ENCODE measurements at regions not wholly inside any gene's neighbourhood (a gene's known extent, or its start where the extent isn't known, plus 50 kb on each side); places are given as distances from the start of the nearest gene placed in this dataset.
"Not testable (repeated sequence)": the region's sequence is repeated elsewhere in the genome, so short reads cannot be mapped to it uniquely, and the experiment has no call there.

- not testable (repeated sequence) for DNase-seq
Measured at GRCh38 chr9:2397875-2398274, 223.7 kb upstream of the VLDLR start.

- not testable (repeated sequence) for DNase-seq
Measured at GRCh38 chr9:2401746-2402145, 219.8 kb upstream of the VLDLR start.

GRCh38 chr9:2403701-2404100 is 217.9 kb upstream of the VLDLR start:
- no peak for DNase-seq

GRCh38 chr9:2406252-2406651 is 215.3 kb upstream of the VLDLR start:
- DNase-seq = no peak

- DNase-seq = no peak
Measured at GRCh38 chr9:2407450-2407849, 214.1 kb upstream of the VLDLR start.

GRCh38 chr9:2411459-2412215 is 209.9 kb upstream of the VLDLR start:
- no peak for DNase-seq

- DNase-seq = no peak
Measured at GRCh38 chr9:2413160-2413805, 208.3 kb upstream of the VLDLR start.

GRCh38 chr9:2414465-2414864 is 207.1 kb upstream of the VLDLR start:
- DNase-seq = no peak

- no peak for DNase-seq
Measured at GRCh38 chr9:2415326-2415725, 206.3 kb upstream of the VLDLR start.

GRCh38 chr9:2417730-2418129 is 203.9 kb upstream of the VLDLR start:
- DNase-seq = no peak

- no peak for DNase-seq
Measured at GRCh38 chr9:2418619-2419018, 203.0 kb upstream of the VLDLR start.

- DNase-seq = no peak
Measured at GRCh38 chr9:2419347-2419746, 202.2 kb upstream of the VLDLR start.

GRCh38 chr9:2420543-2420942 is 201.0 kb upstream of the VLDLR start:
- no peak for DNase-seq

- no peak for DNase-seq
Measured at GRCh38 chr9:2424619-2425033, 197.0 kb upstream of the VLDLR start.

GRCh38 chr9:2425676-2426075 is 195.9 kb upstream of the VLDLR start:
- no peak for DNase-seq

- DNase-seq = no peak
Measured at GRCh38 chr9:2427120-2427891, 194.3 kb upstream of the VLDLR start.

- no peak for DNase-seq
Measured at GRCh38 chr9:2439957-2440356, 181.6 kb upstream of the VLDLR start.

GRCh38 chr9:2443933-2444332 is 177.7 kb upstream of the VLDLR start:
- DNase-seq = not testable (repeated sequence)

GRCh38 chr9:2448193-2448738 is 173.3 kb upstream of the VLDLR start:
- DNase-seq = no peak

GRCh38 chr9:2453106-2453505 is 168.5 kb upstream of the VLDLR start:
- DNase-seq = no peak

- no peak for DNase-seq
Measured at GRCh38 chr9:2453701-2454100, 167.9 kb upstream of the VLDLR start.

- DNase-seq = no peak
Measured at GRCh38 chr9:2459756-2460155, 161.8 kb upstream of the VLDLR start.

- DNase-seq = no peak
Measured at GRCh38 chr9:2461892-2462291, 159.7 kb upstream of the VLDLR start.

- no peak for DNase-seq
Measured at GRCh38 chr9:2464624-2465023, 157.0 kb upstream of the VLDLR start.
